ENCODE measurements at regions not wholly inside any gene's neighbourhood (a gene's known extent, or its start where the extent isn't known, plus 50 kb on each side); places are given as distances from the start of the nearest gene placed in this dataset.

DNA sequence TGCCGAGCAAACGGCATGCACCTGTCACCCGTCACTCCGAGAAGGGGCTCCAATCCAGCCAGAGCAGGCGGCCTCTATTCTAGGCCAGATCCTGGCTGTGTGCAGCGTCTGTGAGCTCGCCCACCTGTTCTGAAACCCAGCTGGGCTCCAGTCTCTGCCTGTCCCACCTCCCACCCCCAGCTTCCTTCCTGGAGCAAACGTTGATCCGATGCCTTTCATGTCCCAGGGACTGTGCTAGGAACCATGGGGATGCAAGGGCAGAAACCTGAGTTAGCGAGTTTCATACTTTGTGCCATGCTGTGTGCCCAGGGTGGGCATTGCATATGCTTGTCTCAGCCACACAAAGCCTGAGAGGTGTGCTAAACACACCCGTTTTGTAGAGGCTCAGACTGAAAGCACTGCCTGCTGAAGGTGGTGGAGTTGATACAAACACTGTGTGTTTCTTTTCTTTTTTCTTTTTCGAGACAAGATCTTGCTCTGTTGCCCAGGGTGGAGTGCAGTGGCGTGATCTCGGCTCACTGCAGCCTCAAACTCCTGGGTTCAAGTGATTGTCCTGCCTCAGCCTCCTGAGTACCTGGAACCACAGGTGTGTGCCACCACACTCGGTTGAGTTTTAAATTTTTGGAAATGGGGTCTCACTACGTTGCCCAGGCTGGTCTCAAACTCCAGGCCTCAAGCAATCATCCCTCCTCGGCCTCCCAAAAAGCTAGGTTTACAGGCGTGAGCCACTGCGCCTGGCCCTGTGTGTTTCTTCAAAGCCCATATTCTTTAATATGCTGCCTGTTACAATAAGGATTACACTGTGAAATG, 84.1 kb upstream of the MED13L start:
- Histone ChIP-seq H3K4me1 (ENCODE audit: control insufficient read depth, insufficient read depth, low read length, poor library complexity, severe bottlenecking) (no peaks in the 10 kb centered on the region), H3K9me3 (ENCODE audit: control insufficient read depth, low read length) (no peaks in the 10 kb centered on the region), H3K4me3 (ENCODE audit: extremely low read depth, insufficient read depth, low read length, poor library complexity, severe bottlenecking) (no peak overlapping the region), H3K27ac (ENCODE audit: low read depth, low read length, severe bottlenecking) (no peak overlapping the region), H3K36me3 (ENCODE audit: control insufficient read depth, insufficient read depth, low read length) (no peaks in the 10 kb centered on the region)
- WGBS, 2 experiments (ENCODE audit: insufficient coverage in 2 of 2), result 84 to 90% methylated on average over 13 to 14 of the region's 19 CpGs

DNA sequence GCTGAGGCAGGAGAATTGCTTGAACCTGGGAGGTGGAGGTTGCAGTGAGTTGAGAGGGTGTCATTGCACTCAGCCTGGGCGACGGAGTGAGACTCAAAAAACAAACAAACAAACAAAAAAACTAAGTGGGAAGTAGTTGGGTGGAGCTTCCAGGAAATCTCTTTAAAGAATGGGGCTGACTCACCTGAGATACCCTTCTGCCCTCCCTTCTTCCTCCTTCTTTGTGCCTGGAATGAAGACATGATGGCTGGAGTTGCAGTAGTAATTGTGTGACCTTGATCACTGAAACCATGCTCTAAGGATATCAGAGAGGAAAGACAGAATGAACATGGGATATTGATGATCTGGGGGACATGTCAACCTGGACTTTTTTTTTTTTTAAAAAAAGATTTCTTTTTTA, 87.6 kb upstream of the MED13L start:
- Histone ChIP-seq H3K4me1 (ENCODE audit: control insufficient read depth, insufficient read depth, low read length, poor library complexity, severe bottlenecking) (peaks cover 5% of the 10 kb centered on the region), H3K9me3 (ENCODE audit: control insufficient read depth, low read length) (no peaks in the 10 kb centered on the region), H3K4me3 (ENCODE audit: extremely low read depth, insufficient read depth, low read length, poor library complexity, severe bottlenecking) (no peak overlapping the region), H3K36me3 (ENCODE audit: control insufficient read depth, insufficient read depth, low read length) (no peaks in the 10 kb centered on the region), H3K27ac (ENCODE audit: low read depth, low read length, severe bottlenecking) (no peak overlapping the region)
- no CpG with 5 or more reads among the region's 2 CpGs for WGBS, 2 experiments (ENCODE audit: insufficient coverage in 2 of 2)

DNA sequence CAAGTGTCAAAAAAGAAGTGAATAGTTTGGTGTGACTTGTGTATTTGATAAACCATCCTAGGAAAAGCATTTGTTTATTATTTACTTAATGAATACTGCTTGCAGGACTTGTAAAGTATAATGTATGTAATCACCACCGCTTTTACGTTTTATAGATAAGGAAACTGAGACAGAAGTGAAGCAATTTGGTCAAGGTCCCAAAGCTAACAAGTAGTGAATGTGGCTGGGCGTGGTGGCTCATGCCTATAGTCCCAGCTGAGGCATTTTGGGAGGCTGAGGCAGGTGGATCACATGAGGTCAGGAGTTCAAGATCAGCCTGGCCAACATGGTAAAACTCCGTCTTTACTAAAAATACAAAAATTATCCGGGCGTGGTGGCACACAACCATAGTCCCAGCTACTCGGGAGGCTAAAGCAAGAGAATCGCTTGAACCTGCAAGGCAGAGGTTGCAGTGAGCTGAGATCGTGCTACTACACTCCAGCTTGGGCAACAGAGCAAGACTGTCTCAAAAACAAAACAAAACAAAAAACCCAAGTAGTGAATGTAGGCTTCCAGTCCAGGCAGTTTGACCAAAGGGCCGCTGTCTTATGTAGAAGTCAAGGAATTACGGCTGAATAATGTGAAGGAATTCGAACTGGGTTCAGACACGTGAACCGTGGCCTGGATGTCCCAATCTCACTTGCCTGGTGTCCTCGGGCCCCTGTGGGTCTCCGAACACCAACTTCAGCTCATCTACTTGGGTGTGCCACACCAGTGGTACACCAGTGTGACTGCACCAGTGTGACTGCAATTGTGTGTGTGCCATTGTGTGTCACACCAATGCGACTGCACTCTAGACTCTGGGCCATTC, 88.3 kb upstream of the MED13L start:
- WGBS, 2 experiments (ENCODE audit: insufficient coverage in 2 of 2), result 90 to 93% methylated on average over 12 to 14 of the region's 17 CpGs
- Histone ChIP-seq H3K27ac (ENCODE audit: low read depth, low read length, severe bottlenecking) (no peak overlapping the region), H3K36me3 (ENCODE audit: control insufficient read depth, insufficient read depth, low read length) (no peaks in the 10 kb centered on the region), H3K4me3 (ENCODE audit: extremely low read depth, insufficient read depth, low read length, poor library complexity, severe bottlenecking) (no peak overlapping the region), H3K4me1 (ENCODE audit: control insufficient read depth, insufficient read depth, low read length, poor library complexity, severe bottlenecking) (peaks cover 5% of the 10 kb centered on the region), H3K9me3 (ENCODE audit: control insufficient read depth, low read length) (no peaks in the 10 kb centered on the region)

DNA sequence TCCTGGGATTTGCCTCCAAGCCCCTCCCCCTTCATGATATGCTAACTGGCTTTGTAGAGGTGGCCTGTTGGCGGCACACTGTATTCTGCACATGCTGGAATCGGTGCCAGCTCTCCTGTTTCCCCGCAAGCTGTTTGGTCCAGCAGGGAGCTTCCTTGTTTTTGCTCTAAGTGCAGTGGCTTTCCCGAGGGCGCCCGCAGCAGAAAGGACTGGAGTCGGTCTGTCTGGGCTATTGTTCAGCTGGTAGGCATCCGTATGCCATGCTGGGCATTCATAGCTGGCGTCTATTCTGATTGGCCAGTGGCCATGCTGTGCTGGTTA, 88.9 kb upstream of the MED13L start:
- WGBS, 2 experiments (ENCODE audit: insufficient coverage in 2 of 2), result 86 to 89% methylated on average over 8 of the region's 9 CpGs
- peaks cover 5% of the 10 kb centered on the region for H3K4me1 ChIP-seq (ENCODE audit: control insufficient read depth, insufficient read depth, low read length, poor library complexity, severe bottlenecking)

DNA sequence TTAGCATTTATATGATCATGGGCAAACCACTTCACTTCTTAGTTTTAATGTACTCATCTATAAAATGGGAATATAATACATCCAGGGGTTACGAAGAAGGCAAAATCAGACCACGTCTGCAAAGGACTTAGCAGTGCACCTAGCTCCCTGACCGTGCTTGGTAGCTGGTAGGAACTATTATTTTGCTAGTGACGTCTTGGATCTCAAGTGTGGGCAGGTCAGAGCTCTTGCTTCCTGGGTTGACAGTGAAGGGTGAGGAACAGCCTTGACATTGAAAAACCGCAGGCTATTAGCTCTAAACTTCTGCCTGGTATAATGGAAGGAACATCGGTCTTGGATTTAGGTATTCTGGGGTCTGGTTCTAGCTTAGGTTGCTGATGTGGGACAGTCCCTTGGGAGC, 89.3 kb upstream of the MED13L start:
- H3K36me3 ChIP-seq (ENCODE audit: control insufficient read depth, insufficient read depth, low read length), result no peaks in the 10 kb centered on the region
- H3K4me3 ChIP-seq (ENCODE audit: extremely low read depth, insufficient read depth, low read length, poor library complexity, severe bottlenecking), result no peak overlapping the region
- H3K9me3 ChIP-seq (ENCODE audit: control insufficient read depth, low read length), result no peaks in the 10 kb centered on the region
- peaks cover 5% of the 10 kb centered on the region for H3K4me1 ChIP-seq (ENCODE audit: control insufficient read depth, insufficient read depth, low read length, poor library complexity, severe bottlenecking)
- no peak overlapping the region for H3K27ac ChIP-seq (ENCODE audit: low read depth, low read length, severe bottlenecking)
- 83 to 91% methylated on average over 4 to 6 of the region's 6 CpGs for WGBS, 2 experiments (ENCODE audit: insufficient coverage in 2 of 2)

More for the DNA sequence above, 88.9 kb upstream of the MED13L start:
- Histone ChIP-seq H3K4me3 (ENCODE audit: extremely low read depth, insufficient read depth, low read length, poor library complexity, severe bottlenecking) (no peak overlapping the region), H3K27ac (ENCODE audit: low read depth, low read length, severe bottlenecking) (no peak overlapping the region), H3K9me3 (ENCODE audit: control insufficient read depth, low read length) (no peaks in the 10 kb centered on the region), H3K36me3 (ENCODE audit: control insufficient read depth, insufficient read depth, low read length) (no peaks in the 10 kb centered on the region)

DNA sequence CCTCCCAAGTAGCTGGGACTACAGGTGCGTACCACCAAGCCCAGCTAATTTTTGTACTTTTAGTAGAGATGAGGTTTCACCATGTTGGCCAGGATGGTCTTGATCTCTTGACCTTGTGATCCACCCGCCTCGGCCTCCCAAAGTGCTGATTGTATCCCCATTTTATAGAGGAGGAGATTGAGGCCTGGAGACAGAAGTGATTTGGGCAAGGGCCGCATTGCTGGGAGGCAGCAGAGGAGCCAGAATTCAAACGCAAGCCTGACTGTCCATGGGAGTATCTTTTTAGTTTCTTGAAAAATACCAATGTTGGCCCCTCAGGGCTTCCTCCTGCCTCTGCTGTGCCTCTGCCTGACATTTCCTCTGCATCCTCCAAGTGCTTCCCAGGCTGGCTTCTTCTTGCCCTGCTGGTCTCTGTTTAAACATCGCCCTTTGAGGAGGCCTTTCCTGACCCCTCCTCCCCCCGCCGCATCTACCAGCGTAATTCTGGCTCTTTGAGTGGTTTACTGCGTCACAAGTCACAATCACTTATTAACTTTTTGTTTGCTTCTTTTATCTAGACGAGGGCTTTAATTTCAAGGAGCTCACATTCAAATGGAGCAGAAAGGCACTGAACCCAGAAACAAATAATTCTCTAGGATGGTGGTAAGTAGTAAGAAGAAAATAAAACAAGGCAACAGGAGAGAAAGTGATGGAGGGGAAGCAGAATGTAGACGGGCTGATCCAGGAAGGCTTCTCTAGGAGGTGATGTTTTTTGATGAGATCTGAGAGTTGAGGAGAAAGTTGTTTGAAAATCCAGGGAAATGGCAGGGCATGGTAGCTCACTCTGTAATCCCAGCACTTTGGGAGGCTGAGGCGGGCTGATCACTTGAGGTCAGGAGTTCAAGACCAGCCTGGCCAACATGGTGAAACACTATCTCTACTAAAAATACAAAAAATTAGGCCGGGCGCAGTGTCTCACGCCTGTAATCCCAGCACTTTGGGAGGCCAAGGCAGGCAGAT, 91.0 kb upstream of the MED13L start:
- Histone ChIP-seq H3K27ac (ENCODE audit: low read depth, low read length, severe bottlenecking) (peak overlapping the region; percentile 53), H3K4me3 (ENCODE audit: extremely low read depth, insufficient read depth, low read length, poor library complexity, severe bottlenecking) (no peak overlapping the region), H3K36me3 (ENCODE audit: control insufficient read depth, insufficient read depth, low read length) (no peaks in the 10 kb centered on the region), H3K4me1 (ENCODE audit: control insufficient read depth, insufficient read depth, low read length, poor library complexity, severe bottlenecking) (peaks cover 11% of the 10 kb centered on the region), H3K9me3 (ENCODE audit: control insufficient read depth, low read length) (no peaks in the 10 kb centered on the region)
- 89 to 91% methylated on average over 11 of the region's 16 CpGs for WGBS, 2 experiments (ENCODE audit: insufficient coverage in 2 of 2)

DNA sequence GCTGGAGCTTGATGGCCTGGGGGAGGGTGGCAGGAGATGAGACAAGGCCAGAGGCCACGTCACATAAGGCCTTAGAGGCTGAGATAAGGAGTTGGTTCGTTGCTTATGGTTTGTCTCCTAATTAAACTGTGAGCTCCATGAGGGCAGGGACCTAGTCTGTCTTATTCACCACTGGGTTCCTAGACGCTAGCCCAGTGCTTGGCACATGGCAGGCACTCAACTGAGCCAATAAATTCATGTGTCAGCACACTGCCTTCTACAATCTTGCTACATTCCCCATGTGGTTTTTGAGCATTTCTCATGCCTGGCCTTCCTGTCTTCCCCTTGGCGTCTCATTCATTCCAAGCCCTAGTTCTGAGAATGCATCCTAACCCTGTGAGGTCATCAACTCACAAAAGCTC, 92.5 kb upstream of the MED13L start:
- no peaks in the 10 kb centered on the region for H3K36me3 ChIP-seq (ENCODE audit: control insufficient read depth, insufficient read depth, low read length)
- no peaks in the 10 kb centered on the region for H3K9me3 ChIP-seq (ENCODE audit: control insufficient read depth, low read length)
- H3K4me1 ChIP-seq (ENCODE audit: control insufficient read depth, insufficient read depth, low read length, poor library complexity, severe bottlenecking), result peaks cover 15% of the 10 kb centered on the region
- H3K27ac ChIP-seq (ENCODE audit: low read depth, low read length, severe bottlenecking), result peak overlapping the region; percentile 72
- no peak overlapping the region for H3K4me3 ChIP-seq (ENCODE audit: extremely low read depth, insufficient read depth, low read length, poor library complexity, severe bottlenecking)
- 85 to 95% methylated on average over 4 of the region's 4 CpGs for WGBS, 2 experiments (ENCODE audit: insufficient coverage in 2 of 2)

DNA sequence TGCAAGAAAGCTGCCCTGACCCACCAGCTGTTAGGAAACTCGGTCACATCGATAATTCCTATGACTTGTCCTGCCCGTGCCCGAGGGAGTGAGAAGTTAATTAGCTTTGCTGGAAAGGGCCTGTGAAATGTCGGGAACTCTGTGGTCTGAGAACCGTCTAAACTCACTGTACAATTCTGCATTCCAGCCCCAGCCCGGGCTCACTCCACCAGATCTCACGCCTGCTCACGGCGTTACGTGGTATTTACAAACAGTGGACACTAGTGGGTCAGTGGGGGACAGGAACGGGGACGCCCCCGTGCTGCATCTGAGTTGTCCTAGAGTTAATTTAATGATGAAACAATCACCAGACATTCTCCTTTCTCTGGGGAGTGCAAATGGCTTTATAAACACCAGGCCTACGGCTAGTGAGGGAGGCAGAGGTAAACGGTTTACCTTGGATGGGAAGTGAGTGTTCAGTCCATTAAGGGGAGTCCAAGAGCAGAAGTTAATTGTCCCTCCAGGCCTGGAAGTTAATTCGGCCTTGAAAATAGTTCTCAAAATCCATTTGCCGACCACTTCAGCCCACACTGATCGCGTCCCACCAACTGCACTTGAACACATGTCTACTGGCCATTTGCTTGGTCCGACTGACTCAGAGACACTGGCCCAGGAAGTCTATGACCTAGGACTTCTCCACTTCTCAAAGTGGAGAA, 93.5 kb upstream of the MED13L start:
- no peaks in the 10 kb centered on the region for H3K36me3 ChIP-seq (ENCODE audit: control insufficient read depth, insufficient read depth, low read length)
- H3K9me3 ChIP-seq (ENCODE audit: control insufficient read depth, low read length), result no peaks in the 10 kb centered on the region
- WGBS, 2 experiments (ENCODE audit: insufficient coverage in 2 of 2), result 89 to 94% methylated on average over 18 to 19 of the region's 21 CpGs
- peak overlapping the region; percentile 71 for H3K27ac ChIP-seq (ENCODE audit: low read depth, low read length, severe bottlenecking)
- no peak overlapping the region for H3K4me3 ChIP-seq (ENCODE audit: extremely low read depth, insufficient read depth, low read length, poor library complexity, severe bottlenecking)
- peaks cover 15% of the 10 kb centered on the region for H3K4me1 ChIP-seq (ENCODE audit: control insufficient read depth, insufficient read depth, low read length, poor library complexity, severe bottlenecking)

DNA sequence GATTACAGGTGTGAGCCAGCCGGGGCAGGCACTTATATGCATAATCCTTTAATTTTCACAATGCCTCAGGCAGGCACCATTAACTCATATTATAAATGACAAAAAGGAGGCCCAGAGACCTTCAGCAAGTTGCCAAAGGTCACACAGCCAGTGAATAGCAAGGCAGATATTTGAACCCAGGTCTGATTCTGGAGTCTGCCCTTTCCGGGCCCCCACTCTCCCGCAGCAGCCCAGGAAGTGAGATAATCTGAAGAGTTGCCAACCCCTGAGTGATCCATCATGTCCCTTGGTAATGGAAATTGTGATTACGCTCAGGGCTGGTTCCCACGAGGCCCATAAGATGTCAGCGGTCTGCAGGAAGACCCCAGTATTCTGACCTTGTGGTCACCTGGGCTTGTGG, 95.3 kb upstream of the MED13L start:
- WGBS, 2 experiments (ENCODE audit: insufficient coverage in 2 of 2), result 89 to 90% methylated on average over 5 to 6 of the region's 6 CpGs
- Histone ChIP-seq H3K36me3 (ENCODE audit: control insufficient read depth, insufficient read depth, low read length) (no peaks in the 10 kb centered on the region), H3K27ac (ENCODE audit: low read depth, low read length, severe bottlenecking) (no peak overlapping the region), H3K4me1 (ENCODE audit: control insufficient read depth, insufficient read depth, low read length, poor library complexity, severe bottlenecking) (peaks cover 24% of the 10 kb centered on the region), H3K9me3 (ENCODE audit: control insufficient read depth, low read length) (no peaks in the 10 kb centered on the region), H3K4me3 (ENCODE audit: extremely low read depth, insufficient read depth, low read length, poor library complexity, severe bottlenecking) (no peak overlapping the region)

All from mesodermal cell (in vitro differentiated cells).